OCI-LY7 (cell line): ENCODE measurements at regions not wholly inside any gene's neighbourhood (a gene's known extent, or its start where the extent isn't known, plus 50 kb on each side); places are given as distances from the start of the nearest gene placed in this dataset.

Experiments
- EZH2phosphoT487 ChIP-seq: fragments of 200-600 bp; sonication (generic); IDR thresholded peaks from 2 replicates; pipeline ENCODE4 v1.6.1; 2018; ENCODE audit warnings: low read depth, borderline replicate concordance, mild to moderate bottlenecking, mixed run types, antibody characterized with exemption, low read length, moderate library complexity, mixed read lengths
- TF ChIP-seq, protein P1 (sequence below): fragments of 200-600 bp; sonication (generic); conservative IDR thresholded peaks from 2 replicates; pipeline ENCODE4 v1.5.1; 2014; ENCODE audit warnings: mild to moderate bottlenecking, antibody characterized with exemption, low read length, moderate library complexity, mixed read lengths

DNA sequence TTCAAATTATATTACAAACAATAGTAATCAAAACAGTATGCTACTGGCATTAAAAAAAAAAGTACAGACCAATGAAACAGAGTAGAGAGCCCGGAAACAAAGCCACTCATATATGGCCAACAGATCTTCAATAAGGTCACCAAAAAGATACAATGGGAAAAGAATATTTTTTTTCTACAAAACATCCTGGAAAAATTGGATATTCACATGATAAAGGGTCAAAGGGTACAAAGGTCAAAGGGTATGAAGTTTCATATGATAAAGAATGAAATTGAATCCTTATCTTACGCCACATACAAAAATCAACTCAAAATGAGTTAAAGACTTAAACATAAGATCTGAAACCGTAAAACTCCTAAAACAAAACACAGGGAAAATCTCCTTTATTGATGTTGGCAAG, 168.5 kb upstream of the PELI2 start:
- TF ChIP-seq, protein P1, sequence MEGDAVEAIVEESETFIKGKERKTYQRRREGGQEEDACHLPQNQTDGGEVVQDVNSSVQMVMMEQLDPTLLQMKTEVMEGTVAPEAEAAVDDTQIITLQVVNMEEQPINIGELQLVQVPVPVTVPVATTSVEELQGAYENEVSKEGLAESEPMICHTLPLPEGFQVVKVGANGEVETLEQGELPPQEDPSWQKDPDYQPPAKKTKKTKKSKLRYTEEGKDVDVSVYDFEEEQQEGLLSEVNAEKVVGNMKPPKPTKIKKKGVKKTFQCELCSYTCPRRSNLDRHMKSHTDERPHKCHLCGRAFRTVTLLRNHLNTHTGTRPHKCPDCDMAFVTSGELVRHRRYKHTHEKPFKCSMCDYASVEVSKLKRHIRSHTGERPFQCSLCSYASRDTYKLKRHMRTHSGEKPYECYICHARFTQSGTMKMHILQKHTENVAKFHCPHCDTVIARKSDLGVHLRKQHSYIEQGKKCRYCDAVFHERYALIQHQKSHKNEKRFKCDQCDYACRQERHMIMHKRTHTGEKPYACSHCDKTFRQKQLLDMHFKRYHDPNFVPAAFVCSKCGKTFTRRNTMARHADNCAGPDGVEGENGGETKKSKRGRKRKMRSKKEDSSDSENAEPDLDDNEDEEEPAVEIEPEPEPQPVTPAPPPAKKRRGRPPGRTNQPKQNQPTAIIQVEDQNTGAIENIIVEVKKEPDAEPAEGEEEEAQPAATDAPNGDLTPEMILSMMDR, result no peak
- no peak for TF ChIP-seq EZH2phosphoT487
